ENCODE measurements at regions not wholly inside any gene's neighbourhood (a gene's known extent, or its start where the extent isn't known, plus 50 kb on each side); places are given as distances from the start of the nearest gene placed in this dataset.

GRCh38 chr6:147699637-147700036 lies 191.1 kb downstream of the SAMD5 start:
- H3K27ac Mint-ChIP-seq, result no peak overlapping the region
- Histone ChIP-seq H3K36me3 (ENCODE audit: control insufficient read depth, insufficient read depth, low read length) (no peaks in the 10 kb centered on the region), H3K9me3 (ENCODE audit: control insufficient read depth, low read length) (no peaks in the 10 kb centered on the region), H3K9ac (ENCODE audit: extremely low read depth, low read length, poor library complexity, severe bottlenecking) (no peak overlapping the region), H3K4me3 (ENCODE audit: low read length) (no peak overlapping the region), H3K27me3 (ENCODE audit: control insufficient read depth, insufficient read depth, low read length, poor library complexity, severe bottlenecking) (no peaks in the 10 kb centered on the region), H3K27ac (ENCODE audit: low read depth, low read length) (no peak overlapping the region), H3K4me1 (ENCODE audit: control insufficient read depth, insufficient read depth, low read length) (no peaks in the 10 kb centered on the region)
- 97 to 100% methylated on average over 1 to 4 of the region's 4 CpGs for WGBS, 2 experiments (ENCODE audit: insufficient coverage in 1 of 2, insufficient read length in 1 of 2)
- no peaks in the 10 kb centered on the region for H3K4me1 Mint-ChIP-seq
- no peak for DNase-seq
- H3K27me3 Mint-ChIP-seq (ENCODE audit: insufficient read depth), result no peaks in the 10 kb centered on the region
- H3K36me3 Mint-ChIP-seq (ENCODE audit: low read depth), result no peaks in the 10 kb centered on the region
- TF ChIP-seq CTCF (conservative IDR thresholded peaks at IDR 0.05), result no peak
- H3K4me3 Mint-ChIP-seq, result no peak overlapping the region
- no peaks in the 10 kb centered on the region for H3K9me3 Mint-ChIP-seq

GRCh38 chr6:147700436-147701209 lies 192.1 kb downstream of the SAMD5 start:
- H3K9ac ChIP-seq (ENCODE audit: extremely low read depth, low read length, poor library complexity, severe bottlenecking), result no peak overlapping the region
- Mint-ChIP-seq H3K9me3 (no peaks in the 10 kb centered on the region), H3K27ac (no peak overlapping the region), H3K27me3 (ENCODE audit: insufficient read depth) (no peaks in the 10 kb centered on the region), H3K4me1 (no peaks in the 10 kb centered on the region), H3K36me3 (ENCODE audit: low read depth) (no peaks in the 10 kb centered on the region), H3K4me3 (no peak overlapping the region)
- no peaks in the 10 kb centered on the region for H3K36me3 ChIP-seq (ENCODE audit: control insufficient read depth, insufficient read depth, low read length)
- no peaks in the 10 kb centered on the region for H3K9me3 ChIP-seq (ENCODE audit: control insufficient read depth, low read length)
- H3K4me1 ChIP-seq (ENCODE audit: control insufficient read depth, insufficient read depth, low read length), result no peaks in the 10 kb centered on the region
- no peaks in the 10 kb centered on the region for H3K27me3 ChIP-seq (ENCODE audit: control insufficient read depth, insufficient read depth, low read length, poor library complexity, severe bottlenecking)
- no peak overlapping the region for H3K4me3 ChIP-seq (ENCODE audit: low read length)
- 95% methylated on average over 4 of the region's 5 CpGs; no CpG with 5 or more reads in 1 of the 2 experiments for WGBS, 2 experiments (ENCODE audit: insufficient coverage in 1 of 2, insufficient read length in 1 of 2)
- TF ChIP-seq CTCF (conservative IDR thresholded peaks at IDR 0.05), result no peak
- no peak overlapping the region for H3K27ac ChIP-seq (ENCODE audit: low read depth, low read length)
- no peak for DNase-seq

GRCh38 chr6:147704691-147705090 lies 196.2 kb downstream of the SAMD5 start:
- Histone ChIP-seq H3K9ac (ENCODE audit: extremely low read depth, low read length, poor library complexity, severe bottlenecking) (no peak overlapping the region), H3K4me3 (ENCODE audit: low read length) (no peak overlapping the region), H3K36me3 (ENCODE audit: control insufficient read depth, insufficient read depth, low read length) (no peaks in the 10 kb centered on the region), H3K27me3 (ENCODE audit: control insufficient read depth, insufficient read depth, low read length, poor library complexity, severe bottlenecking) (no peaks in the 10 kb centered on the region), H3K9me3 (ENCODE audit: control insufficient read depth, low read length) (no peaks in the 10 kb centered on the region), H3K27ac (ENCODE audit: low read depth, low read length) (no peak overlapping the region), H3K4me1 (ENCODE audit: control insufficient read depth, insufficient read depth, low read length) (no peaks in the 10 kb centered on the region)
- DNase-seq, result no peak
- no peak overlapping the region for H3K27ac Mint-ChIP-seq
- no peak overlapping the region for H3K4me3 Mint-ChIP-seq
- no peaks in the 10 kb centered on the region for H3K27me3 Mint-ChIP-seq (ENCODE audit: insufficient read depth)
- TF ChIP-seq CTCF (conservative IDR thresholded peaks at IDR 0.05), result no peak
- H3K4me1 Mint-ChIP-seq, result peaks cover 12% of the 10 kb centered on the region
- no peaks in the 10 kb centered on the region for H3K9me3 Mint-ChIP-seq
- WGBS, 2 experiments (ENCODE audit: insufficient coverage in 1 of 2, insufficient read length in 1 of 2), result 88 to 90% methylated on average over 4 of the region's 5 CpGs
- no peaks in the 10 kb centered on the region for H3K36me3 Mint-ChIP-seq (ENCODE audit: low read depth)

Data from endodermal cell (in vitro differentiated cells).